Spleen (tissue), 7 donors: ENCODE measurements at regions not wholly inside any gene's neighbourhood (a gene's known extent, or its start where the extent isn't known, plus 50 kb on each side); places are given as distances from the start of the nearest gene placed in this dataset.

Experiments used
- POLR2A ChIP-seq, 3 donors: fragments of 450-650 bp; IDR thresholded peaks; one replicate each; pipeline ENCODE4 v1.5.1; 2017; ENCODE audit warnings: antibody characterized with exemption in 3 of 3, mild to moderate bottlenecking in 1 of 3
- TF ChIP-seq, protein P1 (sequence below), 11 experiments: fragments of 200-600 bp in 7 of 11; fragments of 450-650 bp in 4 of 11; sonication (generic) in 4 of 11; IDR thresholded peaks in 8 of 11; conservative IDR thresholded peaks in 3 of 11; 1 replicate in 7 of 11; 2 replicates in 4 of 11; pipeline versions ENCODE4 v1.4.0 to v1.8.0; 2016 to 2021; ENCODE audit warnings: antibody characterized with exemption in 11 of 11, inconsistent platforms in 4 of 11, mild to moderate bottlenecking in 1 of 11
- donor health status: DM: no; HTN: no; CAD: no; lungs with moderate emphysema.
- donor health status: DM: no; HTN: no; CAD: no.
- donor health status: DM: no; HTN: no; CAD: no.

DNA sequence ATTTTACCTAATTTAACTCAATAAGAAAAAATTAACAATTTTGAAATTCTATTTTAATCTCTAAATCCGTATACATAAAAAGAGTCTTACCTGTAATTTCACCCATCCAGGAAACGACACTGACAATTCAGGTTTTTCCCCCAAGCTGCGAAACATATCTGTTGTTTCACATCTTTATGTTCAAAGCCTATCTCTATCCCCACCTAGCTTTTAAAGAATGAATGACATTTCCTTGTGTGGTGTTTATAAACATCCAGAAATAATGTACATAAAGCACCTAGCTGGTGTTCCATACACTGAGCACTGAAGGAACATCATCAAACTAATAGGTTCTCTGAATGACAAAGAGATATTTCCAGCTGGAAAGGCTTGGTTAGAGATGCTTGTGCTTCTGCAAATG is 867.8 kb downstream of the SQOR start:
- TF ChIP-seq, protein P1, sequence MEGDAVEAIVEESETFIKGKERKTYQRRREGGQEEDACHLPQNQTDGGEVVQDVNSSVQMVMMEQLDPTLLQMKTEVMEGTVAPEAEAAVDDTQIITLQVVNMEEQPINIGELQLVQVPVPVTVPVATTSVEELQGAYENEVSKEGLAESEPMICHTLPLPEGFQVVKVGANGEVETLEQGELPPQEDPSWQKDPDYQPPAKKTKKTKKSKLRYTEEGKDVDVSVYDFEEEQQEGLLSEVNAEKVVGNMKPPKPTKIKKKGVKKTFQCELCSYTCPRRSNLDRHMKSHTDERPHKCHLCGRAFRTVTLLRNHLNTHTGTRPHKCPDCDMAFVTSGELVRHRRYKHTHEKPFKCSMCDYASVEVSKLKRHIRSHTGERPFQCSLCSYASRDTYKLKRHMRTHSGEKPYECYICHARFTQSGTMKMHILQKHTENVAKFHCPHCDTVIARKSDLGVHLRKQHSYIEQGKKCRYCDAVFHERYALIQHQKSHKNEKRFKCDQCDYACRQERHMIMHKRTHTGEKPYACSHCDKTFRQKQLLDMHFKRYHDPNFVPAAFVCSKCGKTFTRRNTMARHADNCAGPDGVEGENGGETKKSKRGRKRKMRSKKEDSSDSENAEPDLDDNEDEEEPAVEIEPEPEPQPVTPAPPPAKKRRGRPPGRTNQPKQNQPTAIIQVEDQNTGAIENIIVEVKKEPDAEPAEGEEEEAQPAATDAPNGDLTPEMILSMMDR (IDR thresholded peaks at IDR 0.05 in 8 of 11, conservative IDR thresholded peaks at IDR 0.05 in 3 of 11), result peak in 4 of 11 experiments; percentile 9 to 31 (median 27)
- no peak for TF ChIP-seq POLR2A (IDR thresholded peaks at IDR 0.05)
